SU-DHL-6 (cell line): ENCODE measurements at regions not wholly inside any gene's neighbourhood (a gene's known extent, or its start where the extent isn't known, plus 50 kb on each side); places are given as distances from the start of the nearest gene placed in this dataset.

Experiments
- CTCF ChIP-seq: fragments of 200-600 bp; sonication (generic); IDR thresholded peaks from one replicate; pipeline ENCODE4 v1.5.1; 2017; ENCODE audit warnings: antibody characterized with exemption, mild to moderate bottlenecking, low read length, moderate library complexity; ENCODE audit not compliant: insufficient read depth, poor library complexity, severe bottlenecking
- EZH2phosphoT487 ChIP-seq: fragments of 200-600 bp; sonication (generic), shearing (Covaris generic); conservative IDR thresholded peaks from 2 replicates; pipeline ENCODE4 v1.6.1; 2018; ENCODE audit warnings: mild to moderate bottlenecking, antibody characterized with exemption, low read length, moderate library complexity, mixed read lengths

GRCh38 chr5:63894690-63895089, 67.6 kb downstream of the HTR1A start:
- TF ChIP-seq EZH2phosphoT487, result no peak
- TF ChIP-seq CTCF, result no peak
